Activated CD4-positive, alpha-beta T cell treated with anti-CD3 and anti-CD28 coated beads, Interleukin-2, Interleukin-6, amounts not matched to agents 100 ng/mL and 50 ng/mL, durations not matched to agents 16 hours and 8 hours (primary cell): ENCODE measurements at regions not wholly inside any gene's neighbourhood (a gene's known extent, or its start where the extent isn't known, plus 50 kb on each side); places are given as distances from the start of the nearest gene placed in this dataset.
"Not testable (repeated sequence)": the region's sequence is repeated elsewhere in the genome, so short reads cannot be mapped to it uniquely, and the experiment has no call there.

Experiments
- DNase-seq: peaks from one replicate; pipeline ENCODE4 v3.0.0-alpha.2; 2020

DNA sequence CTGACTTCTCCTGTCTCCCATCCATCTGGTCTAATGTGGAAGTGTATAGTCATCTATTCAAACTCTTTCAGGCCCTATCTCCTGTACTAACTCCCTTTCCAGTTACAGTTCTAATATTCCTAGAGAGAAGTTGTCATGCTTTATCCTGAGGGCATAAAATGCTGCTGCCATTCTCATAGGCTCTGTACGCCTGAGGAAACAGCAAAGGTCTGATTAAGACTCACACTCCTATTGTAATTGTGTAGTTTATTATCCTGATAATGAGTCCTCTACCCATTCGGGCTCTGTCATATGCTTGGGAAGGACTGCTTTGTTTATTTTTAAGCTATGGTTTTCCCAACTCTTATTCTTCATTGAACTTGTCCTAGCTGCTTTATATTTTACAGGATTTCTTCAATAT is 290.4 kb downstream of the TMEM38B start:
- no peak for DNase-seq

DNA sequence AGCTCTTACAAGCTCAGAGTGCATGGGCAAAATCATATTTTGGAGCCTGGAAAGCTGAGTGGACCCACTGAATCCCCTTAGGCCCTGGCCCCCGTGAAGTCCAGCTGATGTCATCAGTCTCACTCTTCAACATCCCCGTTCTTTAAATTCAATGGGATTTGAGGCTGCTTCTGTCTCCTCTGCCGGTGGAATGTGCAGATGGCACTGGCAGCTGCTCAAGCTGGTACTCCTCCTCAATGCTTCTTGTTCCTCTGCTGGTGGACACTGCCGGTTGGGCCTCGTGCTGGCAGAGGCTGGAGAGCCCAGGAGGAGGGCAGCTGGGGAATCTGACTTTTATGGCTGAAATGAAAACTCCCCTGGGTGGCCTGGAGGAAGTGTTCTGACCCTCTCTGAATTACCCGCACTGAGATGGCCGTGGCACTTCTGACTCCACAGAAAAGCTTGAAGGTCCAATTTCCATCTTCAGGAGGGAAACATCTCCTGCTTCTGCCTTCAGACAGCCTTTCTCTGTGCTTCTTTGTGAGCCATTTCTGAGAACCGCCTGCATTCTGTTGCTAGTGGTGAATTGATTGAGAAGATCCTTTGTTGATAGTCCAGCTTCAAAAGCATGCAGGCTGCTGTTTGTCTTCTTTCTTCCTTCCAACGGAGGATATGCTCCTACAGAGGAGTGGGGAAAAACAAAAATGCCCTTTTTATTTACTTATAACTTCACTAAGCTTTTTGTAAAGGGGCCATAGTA is 298.9 kb downstream of the TMEM38B start:
- DNase-seq, result no peak

DNA sequence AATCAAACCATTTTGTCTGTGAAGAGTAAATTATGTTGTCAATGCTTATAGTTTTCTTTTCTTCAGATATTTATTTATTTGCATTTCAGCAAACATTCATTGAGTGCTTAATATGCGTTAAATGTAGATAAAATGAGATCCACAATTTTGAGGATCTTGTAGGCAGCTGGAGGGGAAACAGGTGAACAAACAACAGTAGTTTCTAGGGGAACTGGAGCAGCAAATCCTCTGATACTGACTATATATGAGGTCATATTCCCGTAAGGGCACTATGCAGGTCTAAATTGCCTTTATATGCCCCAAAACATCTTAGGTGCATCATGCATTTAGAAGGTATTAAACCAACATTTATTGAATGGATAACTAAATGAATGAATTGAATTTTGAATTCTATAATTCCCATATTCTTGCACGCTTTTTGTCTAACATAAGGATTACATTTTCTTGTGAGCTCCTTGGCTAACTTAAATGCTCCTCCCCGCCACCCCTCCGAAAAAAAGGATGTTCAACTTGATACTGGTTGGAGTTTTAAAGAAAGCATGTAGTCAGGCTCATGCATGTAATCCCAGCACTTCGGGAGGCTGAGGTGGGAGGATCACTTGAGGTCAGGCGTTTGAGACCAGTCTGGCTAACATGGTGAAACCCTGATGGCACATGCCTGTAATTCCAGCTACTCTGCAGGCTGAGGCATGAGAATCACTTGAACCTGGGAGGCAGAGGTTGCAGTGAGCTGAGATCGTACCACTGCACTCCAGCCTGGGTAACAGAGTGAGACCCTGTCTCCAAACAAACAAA is 299.8 kb downstream of the TMEM38B start:
- DNase-seq, result no peak

DNA sequence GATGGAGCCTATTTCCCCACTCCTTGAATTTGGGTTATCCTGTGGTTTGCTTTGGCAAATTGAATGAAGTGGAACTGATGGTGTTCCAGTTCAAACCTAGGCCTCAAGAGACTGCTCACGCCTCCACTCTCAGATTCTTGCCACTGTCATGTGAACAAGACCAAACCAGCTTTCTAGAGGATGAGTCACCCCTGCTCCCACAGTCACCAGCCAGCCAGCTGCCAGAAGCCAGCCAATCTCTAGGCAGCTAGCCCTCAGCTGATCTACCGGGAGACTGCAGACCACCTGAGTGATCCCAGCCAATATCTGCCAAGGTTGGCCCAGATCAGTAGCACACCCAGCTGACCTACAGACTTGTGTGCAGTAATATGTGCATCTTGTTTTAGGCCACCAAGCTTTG is 300.6 kb downstream of the TMEM38B start:
- DNase-seq, result no peak

DNA sequence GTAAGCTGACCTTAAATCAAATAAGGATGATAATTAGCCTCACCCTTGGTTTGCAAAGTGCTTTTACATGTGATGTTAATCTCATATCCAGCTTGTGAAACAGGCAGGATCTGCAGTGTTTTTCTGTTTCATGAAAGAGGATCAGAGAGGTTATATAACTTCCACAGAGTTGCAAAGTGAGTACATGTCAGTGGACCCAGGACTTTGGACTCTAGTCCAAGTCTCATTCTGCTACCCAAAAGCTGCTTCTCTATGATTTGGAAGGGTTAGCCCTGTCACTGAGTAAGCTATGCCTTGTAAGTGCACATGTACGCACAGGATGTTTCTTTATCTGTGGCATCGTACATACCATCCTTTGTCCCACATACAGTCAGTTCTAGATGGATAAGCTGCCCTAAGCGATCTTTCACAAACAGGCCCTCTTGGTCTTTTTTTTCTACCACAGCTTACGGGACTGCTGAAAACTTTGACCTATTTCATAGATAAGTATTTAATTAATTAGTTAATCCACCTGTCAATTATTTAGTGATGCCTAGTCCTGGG is 322.9 kb downstream of the TMEM38B start:
- DNase-seq, result no peak

DNA sequence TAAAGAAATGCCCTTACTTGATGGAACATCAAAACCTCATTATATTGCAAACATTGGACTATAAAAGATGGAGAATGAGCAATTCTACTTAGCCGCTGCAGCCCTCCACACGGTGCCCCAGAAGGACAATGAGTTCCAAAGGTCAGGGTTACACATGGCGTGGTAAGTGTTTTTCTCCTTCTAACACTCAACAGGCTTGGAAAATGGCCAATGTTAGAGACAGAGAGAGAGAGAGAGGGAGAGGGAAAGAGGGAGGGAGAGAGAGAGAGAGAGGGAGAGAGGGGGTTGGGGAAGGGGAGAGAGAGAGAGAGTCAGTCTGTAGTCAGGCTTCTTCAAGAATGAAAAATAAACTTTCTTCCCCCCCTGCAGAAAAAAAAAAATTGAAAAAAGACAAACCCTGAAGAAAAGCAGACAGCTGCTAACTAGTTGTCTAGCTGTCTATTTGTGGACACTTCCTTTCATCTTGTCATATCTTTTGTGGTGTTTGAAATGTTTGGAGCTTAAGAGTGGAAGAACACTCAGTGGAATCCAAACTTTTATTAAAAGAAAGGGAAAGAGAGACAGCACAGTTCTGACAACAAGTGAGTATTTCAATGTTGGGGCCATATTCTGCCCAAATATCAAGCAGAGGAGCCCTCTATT is 324.8 kb downstream of the TMEM38B start:
- DNase-seq, result no peak

DNA sequence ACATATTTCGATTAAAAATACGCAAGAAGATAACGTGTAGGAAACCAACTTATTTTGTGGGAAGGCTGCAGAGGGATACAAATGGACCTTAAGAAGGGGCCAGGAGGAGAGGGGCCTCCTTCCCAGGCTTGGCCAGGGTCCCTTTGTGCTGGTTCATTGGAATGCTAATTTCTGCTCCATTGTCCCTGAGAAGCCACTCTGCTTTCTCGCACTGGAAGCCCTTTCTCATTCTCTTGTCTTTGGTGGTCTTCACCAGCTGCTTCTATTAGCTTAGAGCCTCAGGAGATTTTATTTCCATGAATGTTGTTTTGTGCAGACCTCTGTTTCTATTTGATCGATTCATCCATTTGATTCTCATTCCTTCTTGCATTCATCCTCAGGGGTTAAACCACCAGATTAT is 325.4 kb downstream of the TMEM38B start:
- no peak for DNase-seq

DNA sequence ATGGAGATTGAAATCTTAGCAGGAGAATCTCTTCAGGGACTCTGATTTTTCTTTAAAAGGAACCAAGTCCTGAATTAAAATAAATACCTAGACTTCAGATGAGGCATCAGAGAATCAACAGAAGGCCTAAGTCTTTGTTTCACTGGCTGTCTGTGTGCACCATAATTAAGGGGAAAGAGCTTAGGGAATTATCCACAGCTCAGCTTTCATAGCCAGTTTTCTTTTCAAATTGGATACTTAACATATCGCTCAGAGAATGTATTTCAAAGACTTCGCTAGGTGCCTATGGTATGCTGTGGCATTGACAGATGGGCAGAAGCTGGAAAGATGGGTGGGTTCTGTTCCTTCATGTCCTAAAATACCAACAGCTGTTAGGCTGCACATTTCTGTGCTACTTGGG is 325.8 kb downstream of the TMEM38B start:
- no peak for DNase-seq

DNA sequence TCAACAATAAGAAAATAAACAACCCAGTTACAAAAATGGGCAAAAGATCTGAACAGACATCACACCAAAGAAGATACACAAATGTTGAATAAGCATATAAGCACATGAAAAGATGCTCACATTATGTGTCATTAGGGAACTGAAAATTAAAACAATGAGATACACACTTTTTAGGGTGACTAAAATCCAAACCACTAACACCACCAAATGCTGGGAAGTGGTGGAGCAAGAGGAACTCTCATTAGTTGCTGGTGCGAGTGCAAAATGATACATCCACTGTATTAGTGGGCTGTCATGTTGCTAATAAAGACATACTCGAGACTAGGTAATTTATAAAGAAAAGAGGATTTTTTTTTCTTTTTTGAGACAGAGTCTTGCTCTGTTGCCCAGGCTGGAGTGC is 329.1 kb downstream of the TMEM38B start:
- DNase-seq, result peak; percentile 3

DNA sequence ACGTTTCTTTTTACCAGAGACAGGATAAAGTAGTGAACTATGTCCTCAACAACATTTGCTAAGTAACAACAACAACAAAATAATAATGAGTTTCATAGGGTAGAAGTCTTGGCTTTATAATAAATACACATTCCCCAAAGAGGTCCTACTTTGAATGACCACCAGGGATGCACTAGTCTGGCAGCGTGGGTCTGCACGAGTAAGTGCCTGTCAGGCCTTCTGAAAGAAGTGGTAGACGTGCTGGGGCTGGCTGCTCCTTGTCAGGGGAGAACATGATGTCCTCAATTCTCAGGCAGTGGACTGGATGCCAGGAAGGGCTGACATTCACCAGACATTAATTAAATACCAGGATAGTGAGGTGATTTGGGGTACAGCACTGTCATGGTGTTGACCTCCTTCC is 331.1 kb downstream of the TMEM38B start:
- no peak for DNase-seq

DNA sequence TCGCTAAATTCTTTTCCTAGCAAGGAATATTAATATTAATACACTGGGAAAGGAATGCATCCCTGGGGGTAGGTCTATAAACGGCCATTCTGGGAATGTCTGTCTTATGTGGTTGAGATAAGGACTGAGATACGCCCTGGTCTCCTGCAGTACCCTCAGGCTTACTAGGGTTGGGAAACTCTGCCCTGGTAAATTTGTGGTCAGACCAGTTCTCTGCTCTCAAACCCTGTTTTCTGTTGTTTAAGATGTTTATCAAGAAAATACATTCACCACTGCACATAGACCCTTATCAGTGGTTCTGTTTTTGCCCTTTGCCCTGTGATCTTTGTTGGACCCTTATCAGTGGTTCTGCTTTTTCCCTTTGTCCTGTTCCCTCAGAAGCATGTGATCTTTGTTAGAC is 335.8 kb downstream of the TMEM38B start:
- DNase-seq, result not testable (repeated sequence)

DNA sequence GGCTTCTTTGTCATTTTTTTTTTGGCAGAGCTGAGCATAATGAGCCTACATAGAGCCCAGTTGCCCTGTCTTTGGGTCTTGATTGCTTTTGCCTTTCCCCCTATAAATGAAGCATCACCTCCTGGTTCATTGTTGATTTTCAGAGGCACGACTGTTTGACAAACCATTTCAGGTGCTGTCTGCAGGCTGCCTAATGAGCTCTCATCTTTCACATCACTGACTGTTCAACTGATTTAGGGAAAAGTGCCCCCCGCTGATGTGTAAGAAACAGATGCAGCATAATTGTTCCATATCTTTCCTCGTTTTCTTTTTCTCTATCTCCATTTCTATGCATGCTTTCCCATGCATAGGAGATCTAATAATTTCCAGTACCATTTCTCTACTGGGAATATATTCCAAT is 338.6 kb downstream of the TMEM38B start:
- DNase-seq, result no peak

DNA sequence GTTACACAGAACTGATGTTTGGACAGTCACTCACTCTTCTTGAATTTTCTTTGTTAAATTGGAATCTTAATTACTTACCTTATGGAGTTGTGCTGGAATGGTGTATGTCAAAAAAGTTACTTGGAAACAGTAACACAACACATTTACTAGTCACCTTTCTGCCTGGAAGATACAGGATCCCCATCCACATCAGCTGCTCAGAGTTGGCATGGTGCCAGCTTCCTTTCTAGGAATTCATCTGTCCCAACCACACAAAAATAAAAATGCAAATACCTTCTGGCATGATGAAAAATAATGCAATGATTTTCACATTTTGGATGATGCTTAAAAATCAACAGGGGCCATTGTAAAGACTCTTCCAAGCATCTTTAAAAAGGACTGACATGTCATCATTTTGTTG is 341.5 kb downstream of the TMEM38B start:
- no peak for DNase-seq

DNA sequence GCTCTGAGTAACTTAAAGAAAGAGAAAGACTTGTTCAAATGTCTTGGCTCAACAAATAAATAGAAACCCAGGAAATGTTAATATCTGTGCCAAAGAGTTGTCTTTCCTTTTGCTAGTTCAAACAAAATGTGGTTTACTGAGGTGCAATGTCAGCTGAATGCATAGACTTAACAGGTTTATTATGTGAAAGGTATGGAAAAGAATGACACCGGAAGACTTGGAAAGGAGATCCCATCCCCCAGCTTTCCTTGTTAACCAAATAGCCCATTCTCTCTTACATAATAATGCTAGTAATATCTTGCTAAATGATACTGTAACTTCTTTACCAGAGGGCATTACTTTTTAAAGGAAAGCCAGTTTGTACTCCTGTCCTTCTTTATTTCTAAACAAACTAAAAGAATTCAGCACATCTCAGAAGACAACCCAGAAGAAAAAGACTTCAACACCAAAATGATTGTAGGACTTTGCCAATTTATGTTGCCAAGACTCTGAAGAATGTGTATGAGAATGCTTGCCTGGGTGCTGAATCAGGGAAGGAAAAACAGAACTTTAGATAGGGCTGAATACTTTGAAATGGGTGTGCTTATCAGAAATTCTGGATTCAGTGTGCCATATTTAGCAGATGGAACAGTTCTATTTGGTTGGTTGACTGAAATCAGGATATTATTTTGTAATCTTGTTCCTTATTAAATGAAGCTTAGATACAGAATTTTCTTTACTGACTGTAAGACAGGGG is 344.1 kb downstream of the TMEM38B start:
- DNase-seq, result no peak

DNA sequence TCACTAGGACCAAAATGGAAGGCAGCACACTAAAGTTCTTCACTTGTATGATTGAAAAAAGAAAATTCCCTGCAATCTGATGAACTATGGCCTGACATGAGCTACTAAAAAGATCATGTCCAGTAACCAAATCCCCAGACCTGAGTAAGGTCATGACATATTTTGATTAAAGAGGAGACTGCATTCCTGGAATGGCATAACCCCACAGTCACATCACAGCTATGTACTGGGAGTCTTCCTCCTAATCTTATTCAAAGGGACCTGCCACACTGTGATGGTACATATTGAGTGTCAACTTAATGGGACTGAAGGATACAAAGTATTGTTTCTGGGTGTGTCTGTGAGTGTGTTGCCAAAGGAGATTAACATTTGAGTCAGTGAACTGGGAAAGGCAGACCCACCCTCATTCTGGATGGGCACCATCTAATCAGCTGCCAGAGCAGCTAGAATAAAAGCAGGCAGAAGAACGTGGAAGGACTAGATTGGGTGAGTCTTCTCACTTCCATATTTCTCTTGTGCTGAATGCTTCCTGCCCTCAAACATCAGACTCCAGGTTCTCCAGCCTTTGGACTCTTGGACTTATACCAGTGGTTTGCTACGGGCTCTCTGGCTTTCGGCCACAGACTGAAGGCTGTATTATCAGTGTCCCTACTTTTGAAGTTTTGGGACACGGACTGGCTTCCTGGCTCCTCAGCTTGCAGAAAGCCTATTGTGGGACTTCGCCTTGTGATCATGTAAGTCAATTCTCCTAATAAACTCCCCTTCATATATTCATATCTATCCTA is 345.0 kb downstream of the TMEM38B start:
- DNase-seq, result no peak

DNA sequence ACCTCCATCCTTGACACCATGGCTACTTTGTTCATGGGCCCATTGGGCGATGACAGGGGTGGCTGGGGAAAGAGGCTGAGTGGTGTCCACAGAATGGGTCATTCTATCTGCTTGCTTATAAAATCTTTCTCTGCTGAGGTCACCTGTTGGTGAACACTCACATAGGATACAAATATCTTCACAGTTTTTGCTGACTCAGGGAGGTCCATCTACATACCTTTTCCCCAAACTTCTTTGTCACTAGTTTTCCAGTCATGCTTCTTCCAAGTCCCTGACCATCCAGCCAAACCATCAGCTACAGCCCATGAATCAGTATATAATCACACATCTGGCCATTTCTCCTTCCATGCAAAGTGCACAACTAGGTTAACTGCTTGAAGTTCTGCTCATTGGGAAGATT is 347.6 kb downstream of the TMEM38B start:
- DNase-seq, result not testable (repeated sequence)

DNA sequence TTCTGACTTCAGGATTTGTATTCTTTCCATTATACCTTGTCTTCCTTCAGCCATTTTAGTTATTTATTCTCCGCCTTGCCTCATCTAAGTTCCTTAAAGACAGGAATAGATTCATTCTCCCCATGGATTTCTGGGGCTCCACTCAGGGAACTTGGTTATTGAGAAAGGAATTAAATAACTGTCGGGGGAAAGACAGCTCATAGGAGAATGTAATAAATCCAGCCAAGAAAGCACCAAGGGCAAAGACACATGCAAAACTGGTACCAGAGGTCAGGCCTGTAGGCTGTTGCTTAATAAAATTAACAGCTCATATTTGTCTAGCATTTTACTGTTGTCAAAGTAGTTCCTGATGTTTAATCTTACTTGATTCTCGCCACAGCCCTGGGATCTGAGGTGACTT is 357.2 kb downstream of the TMEM38B start:
- DNase-seq, result no peak

DNA sequence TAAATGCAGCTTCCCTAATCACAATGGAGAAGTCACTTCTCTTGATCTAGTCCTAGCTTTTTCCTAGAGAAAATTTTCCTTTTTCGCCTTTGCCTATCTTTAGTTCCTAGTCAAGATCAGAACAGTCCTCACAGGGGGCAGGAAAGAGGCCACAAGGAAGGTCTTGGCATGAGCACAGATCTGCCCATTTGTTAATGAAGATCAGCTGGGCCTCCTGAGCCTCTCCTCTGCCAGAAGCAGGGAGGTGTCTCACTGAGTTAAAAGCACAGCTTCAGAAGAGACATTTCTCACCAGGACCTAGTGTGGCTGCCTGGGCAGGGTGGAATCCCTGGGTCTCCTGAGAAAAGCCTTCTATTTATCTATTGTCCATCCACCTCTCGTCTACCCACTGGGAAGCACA is 357.8 kb downstream of the TMEM38B start:
- no peak for DNase-seq

DNA sequence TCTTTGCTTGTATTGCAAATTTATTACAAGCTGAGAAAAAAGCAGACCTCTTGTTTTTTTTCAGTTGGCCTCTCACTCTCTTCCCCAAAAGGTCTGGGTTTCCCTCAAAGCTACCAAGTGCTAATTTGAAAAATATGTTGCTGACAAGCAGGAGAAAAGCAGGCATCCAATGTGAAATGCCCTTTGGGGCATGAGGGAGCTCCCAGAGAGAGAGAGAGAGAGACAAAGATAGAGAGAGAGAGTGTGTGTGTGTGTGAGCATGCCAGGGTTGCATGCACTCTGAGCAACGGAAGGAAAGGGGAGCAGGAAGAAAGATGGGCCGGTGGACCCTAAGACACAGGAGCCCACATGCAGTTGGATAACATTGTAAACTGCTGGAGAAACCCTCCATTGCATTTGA is 358.4 kb downstream of the TMEM38B start:
- no peak for DNase-seq

DNA sequence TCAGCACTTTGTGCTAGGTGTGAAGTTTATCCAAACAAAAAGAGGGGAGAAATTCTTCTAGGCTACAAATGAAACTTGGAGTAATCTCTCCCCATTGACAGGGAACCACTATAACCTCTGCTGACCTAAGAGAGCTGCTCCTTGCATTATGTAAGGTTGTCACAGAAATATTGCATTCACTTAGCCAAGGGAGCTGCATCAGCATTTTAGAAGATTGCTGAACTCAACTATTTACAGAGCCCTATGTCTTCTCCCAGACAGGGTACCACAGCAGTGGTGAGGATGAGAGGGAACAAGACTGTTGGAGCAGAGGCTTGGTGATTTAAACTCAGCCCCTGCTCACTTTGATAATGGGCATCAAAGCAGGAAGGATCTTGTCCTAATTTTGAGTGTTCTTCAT is 362.0 kb downstream of the TMEM38B start:
- no peak for DNase-seq

DNA sequence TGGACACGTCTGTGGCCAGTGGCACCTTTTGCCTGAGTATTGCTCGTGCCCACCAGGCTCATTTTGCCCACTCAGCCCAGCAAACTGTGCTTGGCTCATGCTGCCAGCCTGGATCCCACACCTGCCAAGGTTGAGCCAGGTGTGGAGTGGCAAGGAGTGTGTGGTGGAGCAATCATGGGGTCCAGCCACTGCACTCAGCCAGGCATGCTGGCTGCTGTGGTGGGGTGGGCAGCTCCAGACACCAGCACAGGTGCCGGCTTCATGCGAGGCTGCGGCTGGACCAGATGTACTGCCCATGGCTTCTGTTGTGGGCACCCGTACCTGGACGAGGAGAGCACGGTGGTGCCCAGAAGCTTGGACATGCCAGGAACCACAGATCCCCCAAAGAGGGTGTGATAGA is 364.1 kb downstream of the TMEM38B start:
- DNase-seq, result no peak

DNA sequence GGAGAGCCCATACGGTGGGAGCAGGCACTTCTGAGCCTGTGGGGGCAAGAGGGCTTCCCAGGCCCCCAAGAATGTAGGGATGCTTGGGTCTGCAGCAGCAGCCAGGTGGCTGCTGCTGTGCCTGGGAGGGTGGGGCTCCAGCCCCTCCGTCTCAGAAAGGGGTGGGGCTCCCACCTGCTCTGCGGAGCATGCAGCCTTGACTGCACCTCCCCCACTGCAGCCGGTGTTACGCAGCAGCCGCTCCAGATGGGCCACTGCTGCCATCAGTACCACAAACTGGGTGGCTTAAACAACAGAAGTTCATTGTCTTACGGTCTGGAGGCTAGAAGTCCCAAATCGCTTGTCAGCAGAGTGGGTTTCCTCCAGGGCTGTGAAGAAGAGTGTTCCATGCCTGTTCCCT is 365.5 kb downstream of the TMEM38B start:
- no peak for DNase-seq
